Renal pelvis (tissue), 1 donor: ENCODE measurements at regions not wholly inside any gene's neighbourhood (a gene's known extent, or its start where the extent isn't known, plus 50 kb on each side); places are given as distances from the start of the nearest gene placed in this dataset.

Experiments
- DNase-seq: peaks from one replicate; pipeline ENCODE4 v3.0.0-alpha.2; 2013

GRCh38 chr1:244157731-244158438 is 106.8 kb downstream of the ZBTB18 start:
- no peak for DNase-seq

- DNase-seq: no peak
These were observed 108.6 kb downstream of the ZBTB18 start for GRCh38 chr1:244159646-244160045.

DNA sequence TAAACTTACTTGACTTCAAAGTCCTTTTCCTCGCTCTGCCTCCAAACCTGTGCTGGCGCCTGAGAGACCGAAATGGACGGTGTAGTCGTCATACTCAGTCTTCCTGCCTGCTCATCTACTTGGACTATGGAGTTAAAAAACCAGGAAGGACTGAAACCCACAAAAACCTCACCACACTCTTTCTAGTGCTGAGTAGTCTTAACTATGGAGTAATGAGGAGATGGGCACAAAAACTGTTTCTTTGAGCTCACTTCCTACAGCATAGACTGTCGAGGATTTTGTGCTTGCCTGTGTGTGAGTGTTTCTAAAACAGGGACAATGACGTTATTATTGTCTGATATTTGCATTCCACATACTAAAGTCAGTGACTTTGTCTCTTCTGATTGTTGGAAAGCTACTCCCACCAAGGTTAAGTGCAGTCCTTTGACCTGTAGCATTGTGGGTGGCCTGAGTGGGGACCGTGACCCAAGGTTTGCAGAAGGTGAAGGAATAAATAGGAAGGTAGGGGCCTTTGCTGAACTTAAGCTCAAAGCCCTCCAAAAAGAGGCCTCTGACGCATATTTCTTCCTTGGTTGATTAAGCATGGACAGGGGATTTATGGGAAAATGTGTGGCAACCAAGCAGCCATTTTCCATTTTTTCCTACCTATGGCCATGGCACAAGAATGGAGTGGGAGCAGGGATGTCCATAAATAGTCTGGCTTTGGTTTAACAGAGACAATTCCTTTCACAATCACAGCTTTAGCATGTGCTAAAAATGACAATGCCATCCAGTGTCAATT is 109.6 kb downstream of the ZBTB18 start:
- DNase-seq: no peak

DNA sequence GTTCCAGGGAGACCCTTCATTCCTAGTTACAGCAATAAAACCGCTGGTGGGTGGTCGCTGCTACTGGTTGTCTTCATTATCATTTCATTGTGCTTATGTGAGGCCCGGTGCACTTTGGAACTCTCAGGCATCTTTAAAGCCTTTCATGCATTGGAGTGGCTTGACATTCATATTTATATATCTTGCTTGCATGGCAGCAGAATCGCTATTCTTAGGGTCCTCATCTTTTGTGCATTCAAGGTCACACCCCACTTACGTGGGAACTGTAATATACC is 110.1 kb downstream of the ZBTB18 start:
- no peak for DNase-seq

DNA sequence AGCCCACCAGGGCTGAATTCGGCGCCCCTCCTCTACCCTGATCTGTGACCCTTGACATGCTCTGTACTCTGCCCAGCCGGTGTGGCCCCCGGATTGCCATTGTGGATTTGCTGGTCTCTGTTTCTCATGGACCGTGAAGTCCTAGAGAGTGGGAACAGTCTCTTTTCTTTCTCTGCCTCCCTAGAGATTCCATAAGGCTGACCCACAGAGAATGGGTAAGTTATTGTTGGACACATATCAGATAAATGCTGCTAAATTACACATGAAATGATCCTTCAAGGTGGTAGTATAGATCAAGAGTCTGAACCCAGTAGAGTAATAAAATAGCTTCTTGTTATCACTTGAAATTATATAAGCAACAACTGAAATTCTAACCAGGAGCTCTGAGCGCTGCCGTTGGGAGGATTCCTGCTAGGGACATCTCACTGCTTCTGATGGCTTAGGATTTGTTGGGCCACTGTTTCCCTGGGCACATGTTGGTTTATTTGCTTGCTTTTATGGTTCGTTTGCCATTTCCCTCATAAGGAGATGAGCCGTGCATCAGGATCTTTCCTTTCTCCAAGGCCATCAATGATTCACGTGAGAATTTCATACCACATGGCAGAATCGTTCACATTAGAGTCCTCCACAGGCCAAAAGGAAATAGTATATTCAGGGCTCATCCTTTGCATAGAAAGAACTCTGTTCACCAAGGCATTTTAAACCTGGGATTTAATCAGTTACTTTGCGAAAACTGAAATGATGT is 111.9 kb downstream of the ZBTB18 start:
- DNase-seq: no peak

DNA sequence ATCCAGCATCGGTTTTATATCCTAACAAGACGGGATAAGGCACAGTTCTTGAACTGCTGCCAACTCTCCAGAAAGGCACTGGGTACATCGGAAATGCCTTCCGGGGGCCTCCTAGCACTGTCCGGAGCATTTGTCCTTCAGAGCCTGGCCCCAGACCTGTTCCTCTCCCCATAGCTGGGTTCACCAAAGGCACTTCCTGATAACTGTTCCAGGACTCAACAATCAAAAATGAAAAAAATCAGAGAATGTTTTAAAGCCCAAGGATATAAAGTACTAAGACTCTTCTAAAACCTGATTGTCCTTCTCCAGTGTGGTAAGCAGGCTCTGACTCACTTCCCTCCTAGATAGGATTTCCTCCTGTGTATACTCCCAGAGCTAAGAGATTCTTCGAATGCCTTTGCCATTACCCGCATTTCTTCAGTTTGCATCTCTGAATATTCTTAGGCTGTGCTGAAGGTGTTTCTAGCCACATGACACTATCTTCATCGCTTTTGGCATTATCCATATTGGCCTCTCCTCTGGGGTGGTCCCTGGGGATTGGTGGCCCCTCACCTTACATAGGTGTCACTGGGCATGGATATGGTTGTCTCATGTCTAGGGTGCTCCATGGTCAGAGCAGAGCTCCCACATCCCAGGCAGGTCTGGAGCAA is 112.9 kb downstream of the ZBTB18 start:
- no peak for DNase-seq

DNA sequence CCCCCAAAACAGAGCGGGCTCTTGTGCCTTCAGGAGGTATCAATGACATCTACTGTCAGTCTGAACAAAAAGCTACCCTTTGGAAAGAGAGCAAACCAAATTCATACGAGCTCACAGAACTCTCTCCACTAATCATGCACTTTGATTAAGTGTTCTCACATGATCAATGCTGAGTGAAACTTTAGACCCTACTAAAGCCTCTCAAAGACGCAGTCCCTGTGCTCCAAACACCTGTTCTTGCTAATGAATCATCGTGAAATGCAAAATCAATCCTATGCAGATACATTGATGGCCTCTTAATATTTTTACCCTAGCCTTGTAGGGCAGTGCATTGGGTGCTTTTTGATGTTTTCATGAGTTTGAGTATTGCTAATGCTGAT is 113.4 kb downstream of the ZBTB18 start:
- no peak for DNase-seq

DNA sequence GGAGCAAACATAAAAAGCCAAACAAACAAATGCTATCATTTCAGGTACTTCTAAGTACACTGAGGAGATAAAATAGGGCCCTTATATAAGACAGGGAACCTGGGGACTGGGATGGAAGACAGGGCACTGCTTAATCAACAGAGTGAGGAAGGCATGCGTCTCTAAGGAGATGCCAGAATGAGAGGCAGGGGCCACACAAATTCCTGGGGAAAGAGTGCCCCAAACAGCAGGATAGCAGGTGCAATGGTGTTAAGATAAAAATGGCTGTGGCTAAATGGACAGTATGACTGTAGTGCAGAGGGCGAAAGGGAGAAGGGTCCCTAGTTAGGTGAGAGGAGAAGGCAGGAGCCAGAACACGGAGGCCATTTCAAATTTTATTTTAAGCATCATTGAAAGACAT is 113.9 kb downstream of the ZBTB18 start:
- DNase-seq: no peak

DNA sequence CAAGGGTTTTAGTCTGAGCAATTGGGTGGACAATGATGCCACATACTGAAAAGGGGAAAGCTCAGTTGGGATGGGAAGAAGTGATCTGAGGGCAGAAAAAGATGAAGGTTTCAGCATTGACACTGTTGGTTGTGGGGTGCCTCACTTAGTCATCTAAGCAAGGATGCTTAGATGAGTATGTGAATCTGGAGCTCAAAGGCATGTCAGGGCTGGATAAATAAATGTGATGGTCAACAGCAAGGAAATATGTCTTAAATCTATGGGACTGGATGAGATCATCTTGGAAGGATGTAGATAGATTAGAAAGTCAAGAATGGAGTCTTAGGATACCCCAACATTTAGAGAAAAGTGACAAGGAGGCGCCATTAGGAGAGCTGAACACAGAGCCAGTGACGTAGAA is 114.6 kb downstream of the ZBTB18 start:
- no peak for DNase-seq

GRCh38 chr1:244171241-244171985 is 120.3 kb downstream of the ZBTB18 start:
- DNase-seq: no peak

DNA sequence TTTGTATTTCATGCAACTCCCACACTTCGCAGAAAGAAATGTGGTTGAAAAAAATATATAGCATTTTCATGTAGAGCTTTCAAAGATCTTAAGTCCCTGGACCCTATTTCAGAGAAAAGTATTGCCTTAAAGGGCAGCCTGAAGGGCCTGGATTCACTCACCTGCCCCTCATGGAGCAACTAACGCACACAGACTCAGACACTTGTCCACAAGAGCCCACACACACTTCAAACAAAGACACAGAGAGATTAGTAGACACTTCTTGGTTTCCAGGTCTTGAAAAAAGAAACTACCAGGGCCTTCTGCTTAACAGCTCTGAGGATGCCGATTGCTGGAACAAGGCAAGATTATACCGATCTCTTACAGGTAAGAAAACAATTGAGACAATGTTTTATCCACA is 122.2 kb downstream of the ZBTB18 start:
- DNase-seq: no peak

GRCh38 chr1:244173769-244174168 is 122.7 kb downstream of the ZBTB18 start:
- DNase-seq: no peak

DNA sequence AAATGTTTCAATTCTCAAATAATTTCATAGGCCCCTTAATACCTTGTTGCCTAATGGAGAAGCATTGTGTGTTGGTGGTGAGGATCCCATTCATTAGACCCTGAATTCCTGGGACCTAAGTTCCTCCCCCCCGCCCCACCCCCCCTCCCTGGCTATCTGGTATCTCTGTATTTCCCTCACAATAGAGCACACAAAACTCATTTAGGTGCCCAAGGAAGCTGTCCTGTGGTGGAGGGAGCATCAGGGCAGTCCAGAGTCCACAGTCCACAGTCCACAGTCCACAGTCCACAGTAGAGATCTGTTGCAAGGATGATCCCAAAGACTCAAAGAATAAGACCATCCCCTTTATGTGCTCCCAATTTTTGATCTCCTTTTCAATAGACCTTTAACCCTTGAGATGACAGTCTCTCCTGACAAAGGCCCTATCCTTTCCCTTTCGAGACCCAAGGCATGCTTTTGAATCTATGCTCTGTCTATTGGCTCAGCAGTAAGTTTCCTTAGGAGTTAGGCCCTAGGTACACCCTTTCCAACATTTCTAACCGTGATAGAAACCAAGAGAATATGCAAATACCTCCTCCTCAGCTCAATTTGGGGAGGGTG is 123.9 kb downstream of the ZBTB18 start:
- DNase-seq: no peak

DNA sequence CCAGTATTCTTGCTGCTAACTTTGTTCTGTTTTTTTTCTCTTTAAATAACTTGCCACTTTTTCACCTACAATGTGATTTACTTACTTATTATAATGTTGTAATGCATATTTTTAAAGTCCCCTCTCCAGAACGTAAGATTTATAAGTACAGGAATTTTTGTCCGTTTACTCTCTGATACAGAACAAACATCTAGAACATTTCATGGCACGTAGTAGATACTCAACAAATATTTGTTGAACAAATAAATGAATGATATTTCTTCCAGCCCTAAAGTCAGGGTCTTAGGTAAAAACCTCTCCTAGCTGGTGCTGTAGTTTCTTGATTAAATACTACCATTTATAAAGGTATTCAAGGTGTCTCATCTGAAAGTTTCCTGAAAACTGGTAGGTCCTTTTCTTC is 125.1 kb downstream of the ZBTB18 start:
- no peak for DNase-seq

- DNase-seq: no peak
These were observed 129.2 kb downstream of the ZBTB18 start for GRCh38 chr1:244180256-244180655.

GRCh38 chr1:244181867-244182266 is 130.8 kb downstream of the ZBTB18 start:
- DNase-seq: no peak

DNA sequence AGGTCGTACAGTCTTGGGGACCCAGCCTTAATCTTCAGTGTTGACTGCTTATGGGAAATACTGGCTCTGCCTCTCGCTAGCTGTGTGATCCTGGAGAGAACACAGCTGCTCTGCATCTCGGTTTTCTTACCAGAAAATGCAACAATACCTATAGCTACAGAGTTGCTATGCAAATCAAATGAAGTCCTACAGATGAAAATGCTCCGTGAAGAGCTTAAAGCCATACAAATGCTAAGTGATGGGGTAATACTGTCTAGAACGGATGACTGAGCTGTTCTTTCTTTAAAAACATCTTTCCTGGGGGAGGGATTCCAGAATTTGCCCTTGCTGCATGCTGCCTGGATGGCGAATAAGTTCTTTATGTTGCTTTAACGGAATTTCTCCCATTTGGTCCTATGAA is 132.0 kb downstream of the ZBTB18 start:
- DNase-seq: no peak

DNA sequence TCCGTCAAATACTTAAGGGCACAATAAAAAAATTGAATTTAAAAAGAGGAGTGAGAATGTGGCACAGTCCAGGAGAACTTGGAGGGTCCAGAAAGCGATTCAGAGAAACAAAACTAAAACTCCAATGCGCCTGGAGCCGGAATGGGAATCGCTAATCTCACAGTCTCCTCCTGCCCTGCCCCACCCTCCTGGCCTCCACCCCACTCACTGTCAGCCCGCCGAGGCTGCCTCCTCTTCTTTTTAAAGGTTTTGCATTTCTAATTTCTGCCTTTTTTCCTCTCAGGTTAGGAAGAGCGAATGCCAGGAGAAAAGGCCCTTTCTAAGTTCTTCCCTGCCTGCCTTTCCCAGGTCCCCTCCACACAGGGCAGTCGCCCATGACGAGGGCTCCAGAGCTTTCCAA is 135.3 kb downstream of the ZBTB18 start:
- DNase-seq: no peak

- no peak for DNase-seq
These were observed 136.2 kb downstream of the ZBTB18 start for GRCh38 chr1:244187310-244187709.

DNA sequence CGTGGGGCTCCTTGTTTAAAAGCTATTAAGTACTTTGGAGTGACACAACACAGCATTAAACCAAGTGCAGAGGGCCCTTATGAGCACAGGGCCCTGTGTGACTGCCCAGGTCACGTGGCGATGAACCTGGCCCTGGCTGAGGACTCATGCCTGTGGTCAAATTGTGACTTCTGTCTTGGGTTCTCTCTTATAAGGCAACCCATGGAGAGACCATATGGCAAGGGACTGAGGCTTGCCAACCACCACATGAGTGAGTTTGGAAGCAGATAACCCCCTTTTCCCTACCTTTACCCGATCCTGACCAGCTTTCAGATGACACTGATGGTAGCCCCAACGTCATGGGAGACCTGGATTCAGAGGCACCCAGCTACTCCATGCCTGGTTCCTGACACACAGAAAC is 140.5 kb downstream of the ZBTB18 start:
- DNase-seq: no peak

GRCh38 chr1:244192325-244192724 is 141.2 kb downstream of the ZBTB18 start:
- no peak for DNase-seq
